ENCODE measurements at regions not wholly inside any gene's neighbourhood (a gene's known extent, or its start where the extent isn't known, plus 50 kb on each side); places are given as distances from the start of the nearest gene placed in this dataset.

DNA sequence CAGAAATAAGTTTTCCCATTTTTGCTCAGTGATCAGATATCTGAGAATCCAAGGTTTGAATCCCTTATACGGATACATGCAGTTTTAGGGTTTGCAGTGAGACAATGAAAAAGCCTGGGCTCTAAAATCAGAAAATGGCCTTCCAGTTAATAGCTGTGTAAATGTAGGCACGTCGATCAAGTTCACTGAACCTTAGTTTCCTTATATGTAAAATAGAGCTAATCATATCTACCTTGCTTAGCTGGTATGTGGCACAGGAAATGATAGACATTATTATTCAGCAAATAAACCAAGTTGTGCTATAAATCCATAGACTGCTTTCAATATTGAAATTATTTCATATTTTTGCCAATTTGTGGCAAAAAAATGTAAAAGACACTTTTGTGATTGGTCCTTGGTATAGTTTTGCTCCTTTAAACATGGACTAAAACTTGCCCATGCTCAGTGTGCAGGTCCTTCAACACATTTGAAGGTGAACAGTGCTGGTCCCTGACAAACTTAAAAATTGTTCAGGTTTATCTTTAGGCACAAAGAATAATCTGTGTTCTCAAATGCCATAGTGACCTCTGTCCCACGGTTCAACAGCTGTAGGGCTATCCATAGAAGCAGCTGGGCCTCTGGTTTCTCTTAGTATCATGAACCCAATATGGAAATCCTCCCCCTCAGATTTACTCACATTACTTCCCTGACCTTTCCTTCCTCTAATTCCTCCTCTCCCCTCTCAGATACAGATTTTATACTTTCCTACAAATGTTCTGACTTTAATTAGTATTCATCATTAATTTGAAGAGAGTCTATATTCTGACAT is 51.0 kb downstream of the CCDC54 start:
- 87% methylated on average over 4 of the region's 4 CpGs for WGBS
- no peak for DNase-seq (ENCODE audit: low spot score)
- Histone ChIP-seq H3K4me1 (ENCODE audit: control insufficient read depth in 4 of 4, insufficient read depth in 4 of 4, low read length in 3 of 4) (peaks cover 2 to 24% (median 16%) of the 10 kb centered on the region in 4 donors), H3K4me3 (ENCODE audit: low read depth in 1 of 3, low read length in 3 of 3) (no peak overlapping the region), H3K27me3 (ENCODE audit: control insufficient read depth in 4 of 4, insufficient read depth in 4 of 4, low read length in 3 of 4) (no peaks in the 10 kb centered on the region), H3K9me3 (ENCODE audit: control insufficient read depth in 4 of 4, low read length in 3 of 4) (no peaks in the 10 kb centered on the region), H3K9ac (ENCODE audit: low read depth in 1 of 2, low read length in 2 of 2) (no peak overlapping the region), H3K27ac (ENCODE audit: low read depth in 1 of 2, low read length in 2 of 2) (no peak overlapping the region), H3K36me3 (ENCODE audit: control insufficient read depth in 4 of 4, insufficient read depth in 3 of 4, low read depth in 1 of 4, low read length in 3 of 4) (no peaks in the 10 kb centered on the region)
- TF ChIP-seq JUND (IDR thresholded peaks at IDR 0.05) = no peak
- no peak for TF ChIP-seq REST (IDR thresholded peaks at IDR 0.05)
- TF ChIP-seq NR2F2 (IDR thresholded peaks at IDR 0.05) = no peak
- TF ChIP-seq YY1 (IDR thresholded peaks at IDR 0.05) = no peak
- no peak for TF ChIP-seq TAF1 (conservative IDR thresholded peaks at IDR 0.05)
- TF ChIP-seq FOXA1 (IDR thresholded peaks at IDR 0.05) = no peak
- no peak for TF ChIP-seq ZBTB33 (IDR thresholded peaks at IDR 0.05)
- TF ChIP-seq RAD21 (IDR thresholded peaks at IDR 0.05) = no peak
- no peak for TF ChIP-seq HNF4A (conservative IDR thresholded peaks at IDR 0.05)
- no peak for TF ChIP-seq GABPA (IDR thresholded peaks at IDR 0.05 in 1 of 2, conservative IDR thresholded peaks at IDR 0.05 in 1 of 2)
- TF ChIP-seq SP1 (IDR thresholded peaks at IDR 0.05) = no peak
- TF ChIP-seq, protein P1, sequence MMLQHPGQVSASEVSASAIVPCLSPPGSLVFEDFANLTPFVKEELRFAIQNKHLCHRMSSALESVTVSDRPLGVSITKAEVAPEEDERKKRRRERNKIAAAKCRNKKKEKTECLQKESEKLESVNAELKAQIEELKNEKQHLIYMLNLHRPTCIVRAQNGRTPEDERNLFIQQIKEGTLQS (IDR thresholded peaks at IDR 0.05) = no peak

DNA sequence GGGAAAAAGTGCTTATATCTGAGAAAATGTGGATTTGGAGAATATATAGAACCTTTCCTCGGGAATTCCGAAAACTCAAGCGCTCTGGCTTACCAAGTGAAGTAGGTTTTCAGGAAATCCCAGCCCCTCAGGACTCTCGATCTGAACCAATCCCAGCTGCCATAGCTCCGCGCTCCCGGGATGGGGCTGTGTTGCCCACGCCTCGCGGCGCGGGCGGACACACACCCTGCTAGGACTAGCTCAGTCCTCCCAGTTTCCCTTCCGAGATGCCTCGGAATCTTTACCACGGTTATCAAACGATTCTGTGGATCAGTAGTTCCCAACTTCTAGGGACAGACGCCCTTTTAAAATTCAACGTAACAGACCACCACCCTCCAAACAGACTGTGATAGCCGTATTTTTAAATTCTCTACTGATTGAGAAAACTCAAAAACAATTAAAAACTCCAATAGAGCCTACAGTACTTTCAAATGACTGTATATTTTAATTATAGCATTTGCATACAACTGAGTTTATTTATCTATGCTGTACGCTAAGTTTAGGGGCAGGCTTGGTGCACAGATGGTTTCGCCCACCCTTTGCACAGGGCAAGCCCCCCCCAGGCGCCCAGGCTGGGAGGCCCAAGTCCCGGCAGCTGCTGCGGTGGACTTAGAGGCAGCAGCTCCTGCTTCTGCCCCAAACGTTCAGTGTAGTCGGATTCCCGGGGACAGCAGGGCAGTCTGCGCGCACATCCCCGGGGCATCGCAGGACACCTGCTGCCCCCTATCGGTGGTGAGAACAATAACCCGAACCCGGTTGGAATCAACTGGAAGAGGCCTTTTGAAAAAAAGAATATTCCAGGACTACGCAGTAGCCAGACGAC is 52.3 kb downstream of the CCDC54 start:
- DNase-seq (ENCODE audit: low spot score) = peak; percentile 66
- H3K4me1 ChIP-seq (ENCODE audit: control insufficient read depth in 4 of 4, insufficient read depth in 4 of 4, low read length in 3 of 4) = peaks cover 2 to 24% (median 16%) of the 10 kb centered on the region in 4 donors
- peak overlapping the region in 1 of 2 donors; percentile 32 for H3K9ac ChIP-seq (ENCODE audit: low read depth in 1 of 2, low read length in 2 of 2)
- no peaks in the 10 kb centered on the region for H3K27me3 ChIP-seq (ENCODE audit: control insufficient read depth in 4 of 4, insufficient read depth in 4 of 4, low read length in 3 of 4)
- peak overlapping the region in 2 of 3 donors; percentile 84 to 92 for H3K4me3 ChIP-seq (ENCODE audit: low read depth in 1 of 3, low read length in 3 of 3)
- peak overlapping the region; percentile 19 to 29 for H3K27ac ChIP-seq (ENCODE audit: low read depth in 1 of 2, low read length in 2 of 2)
- WGBS = 17% methylated on average over 37 of the region's 37 CpGs
- H3K36me3 ChIP-seq (ENCODE audit: control insufficient read depth in 4 of 4, insufficient read depth in 3 of 4, low read depth in 1 of 4, low read length in 3 of 4) = no peaks in the 10 kb centered on the region
- no peaks in the 10 kb centered on the region for H3K9me3 ChIP-seq (ENCODE audit: control insufficient read depth in 4 of 4, low read length in 3 of 4)
- TF ChIP-seq NR2F2 (IDR thresholded peaks at IDR 0.05) (no peak), FOXA1 (IDR thresholded peaks at IDR 0.05) (no peak), MAX (IDR thresholded peaks at IDR 0.05) (no peak), FOXA2 (IDR thresholded peaks at IDR 0.05) (no peak), RXRA (IDR thresholded peaks at IDR 0.05) (peak; percentile 37 to 73), SP1 (IDR thresholded peaks at IDR 0.05) (peak; percentile 27), JUND (IDR thresholded peaks at IDR 0.05) (no peak), YY1 (IDR thresholded peaks at IDR 0.05) (peak; percentile 63), ZBTB33 (IDR thresholded peaks at IDR 0.05) (no peak), HNF4G (IDR thresholded peaks at IDR 0.05) (no peak), GABPA (IDR thresholded peaks at IDR 0.05 in 1 of 2, conservative IDR thresholded peaks at IDR 0.05 in 1 of 2) (no peak), HNF4A (conservative IDR thresholded peaks at IDR 0.05) (peak; percentile 24 to 25), RAD21 (IDR thresholded peaks at IDR 0.05) (peak; percentile 80 to 81), EGR1 (IDR thresholded peaks at IDR 0.05; ENCODE audit: low read depth in 2 of 2) (no peak), TAF1 (conservative IDR thresholded peaks at IDR 0.05) (peak; percentile 72)
- TF ChIP-seq, protein P2, sequence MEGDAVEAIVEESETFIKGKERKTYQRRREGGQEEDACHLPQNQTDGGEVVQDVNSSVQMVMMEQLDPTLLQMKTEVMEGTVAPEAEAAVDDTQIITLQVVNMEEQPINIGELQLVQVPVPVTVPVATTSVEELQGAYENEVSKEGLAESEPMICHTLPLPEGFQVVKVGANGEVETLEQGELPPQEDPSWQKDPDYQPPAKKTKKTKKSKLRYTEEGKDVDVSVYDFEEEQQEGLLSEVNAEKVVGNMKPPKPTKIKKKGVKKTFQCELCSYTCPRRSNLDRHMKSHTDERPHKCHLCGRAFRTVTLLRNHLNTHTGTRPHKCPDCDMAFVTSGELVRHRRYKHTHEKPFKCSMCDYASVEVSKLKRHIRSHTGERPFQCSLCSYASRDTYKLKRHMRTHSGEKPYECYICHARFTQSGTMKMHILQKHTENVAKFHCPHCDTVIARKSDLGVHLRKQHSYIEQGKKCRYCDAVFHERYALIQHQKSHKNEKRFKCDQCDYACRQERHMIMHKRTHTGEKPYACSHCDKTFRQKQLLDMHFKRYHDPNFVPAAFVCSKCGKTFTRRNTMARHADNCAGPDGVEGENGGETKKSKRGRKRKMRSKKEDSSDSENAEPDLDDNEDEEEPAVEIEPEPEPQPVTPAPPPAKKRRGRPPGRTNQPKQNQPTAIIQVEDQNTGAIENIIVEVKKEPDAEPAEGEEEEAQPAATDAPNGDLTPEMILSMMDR (IDR thresholded peaks at IDR 0.05; ENCODE audit: low read depth, low read length, missing input control) = peak; percentile 84
- TF ChIP-seq, protein P1 (IDR thresholded peaks at IDR 0.05) = no peak
